GM06990 (cell line): ENCODE measurements at regions not wholly inside any gene's neighbourhood (a gene's known extent, or its start where the extent isn't known, plus 50 kb on each side); places are given as distances from the start of the nearest gene placed in this dataset.

Source experiments
- DNase-seq: peaks from one replicate; pipeline ENCODE4 v3.0.0-alpha.2; 2011; ENCODE audit not compliant: insufficient read length; ENCODE audit errors: extremely low read depth
- H3K27me3 ChIP-seq: replicated peaks from 2 replicates; pipeline ENCODE4 v1.6.0; 2011; ENCODE audit warnings: low read length; ENCODE audit not compliant: control insufficient read depth, insufficient read depth
- H3K36me3 ChIP-seq: 2 replicates; pipeline ENCODE4 v1.5.1; 2011; ENCODE audit warnings: low read length; ENCODE audit not compliant: control insufficient read depth, insufficient read depth
- H3K4me3 ChIP-seq: replicated peaks from 2 replicates; pipeline ENCODE4 v1.5.1; 2011; ENCODE audit warnings: low read depth, mild to moderate bottlenecking, control low read depth, low read length
- TF ChIP-seq, protein P1 (sequence below): IDR thresholded peaks from 2 replicates; pipeline ENCODE4 v1.5.1; 2011; ENCODE audit warnings: low read length, control low read depth, mild to moderate bottlenecking, inconsistent platforms; ENCODE audit not compliant: insufficient read depth, poor library complexity, severe bottlenecking

DNA sequence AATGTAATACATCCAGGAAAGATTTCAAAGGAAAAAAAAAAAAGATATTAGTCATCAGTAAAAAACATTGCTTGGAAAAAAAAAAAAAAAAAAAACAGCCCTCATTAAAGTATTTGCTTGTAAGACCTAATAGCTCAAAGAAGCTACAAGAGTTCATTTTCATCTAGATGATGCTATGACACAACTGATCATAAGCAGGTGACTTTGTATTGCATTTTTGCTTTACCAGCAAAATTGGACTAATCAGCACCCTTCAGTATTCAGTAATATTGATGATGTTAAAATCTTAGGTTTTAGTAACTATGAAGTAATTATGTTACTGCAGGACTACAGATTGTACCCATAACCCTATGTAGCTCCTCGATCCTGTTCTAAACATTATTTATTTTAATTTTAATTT, 214.7 kb upstream of the CADM2 start:
- TF ChIP-seq, protein P1, sequence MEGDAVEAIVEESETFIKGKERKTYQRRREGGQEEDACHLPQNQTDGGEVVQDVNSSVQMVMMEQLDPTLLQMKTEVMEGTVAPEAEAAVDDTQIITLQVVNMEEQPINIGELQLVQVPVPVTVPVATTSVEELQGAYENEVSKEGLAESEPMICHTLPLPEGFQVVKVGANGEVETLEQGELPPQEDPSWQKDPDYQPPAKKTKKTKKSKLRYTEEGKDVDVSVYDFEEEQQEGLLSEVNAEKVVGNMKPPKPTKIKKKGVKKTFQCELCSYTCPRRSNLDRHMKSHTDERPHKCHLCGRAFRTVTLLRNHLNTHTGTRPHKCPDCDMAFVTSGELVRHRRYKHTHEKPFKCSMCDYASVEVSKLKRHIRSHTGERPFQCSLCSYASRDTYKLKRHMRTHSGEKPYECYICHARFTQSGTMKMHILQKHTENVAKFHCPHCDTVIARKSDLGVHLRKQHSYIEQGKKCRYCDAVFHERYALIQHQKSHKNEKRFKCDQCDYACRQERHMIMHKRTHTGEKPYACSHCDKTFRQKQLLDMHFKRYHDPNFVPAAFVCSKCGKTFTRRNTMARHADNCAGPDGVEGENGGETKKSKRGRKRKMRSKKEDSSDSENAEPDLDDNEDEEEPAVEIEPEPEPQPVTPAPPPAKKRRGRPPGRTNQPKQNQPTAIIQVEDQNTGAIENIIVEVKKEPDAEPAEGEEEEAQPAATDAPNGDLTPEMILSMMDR, result no peak
- Histone ChIP-seq H3K4me3 (no peak overlapping the region), H3K36me3 (no peaks in the 10 kb centered on the region), H3K27me3 (no peaks in the 10 kb centered on the region)
- DNase-seq, result no peak

DNA sequence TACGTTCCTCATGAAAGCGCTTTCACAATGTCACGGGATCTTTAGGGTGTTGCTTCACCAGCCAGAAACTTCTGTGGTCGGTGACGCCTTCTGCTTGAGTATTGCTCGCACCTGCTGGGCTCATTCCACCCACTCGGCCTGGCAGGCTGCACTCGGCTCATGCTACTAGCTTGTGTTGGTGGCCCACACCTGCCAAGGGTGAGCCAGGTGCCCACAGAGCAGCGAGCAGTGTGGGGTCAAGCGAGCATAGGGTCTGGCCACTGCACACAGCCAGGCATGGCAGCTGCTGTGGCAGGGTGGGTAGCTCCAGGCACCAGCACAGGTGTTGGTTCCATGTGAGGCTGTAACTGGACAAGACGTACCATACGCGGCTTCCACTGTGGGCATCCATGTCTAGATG, 202.9 kb upstream of the CADM2 start:
- no peaks in the 10 kb centered on the region for H3K27me3 ChIP-seq
- no peak overlapping the region for H3K4me3 ChIP-seq
- DNase-seq, result no peak
- TF ChIP-seq, protein P1, result no peak
- no peaks in the 10 kb centered on the region for H3K36me3 ChIP-seq

DNA sequence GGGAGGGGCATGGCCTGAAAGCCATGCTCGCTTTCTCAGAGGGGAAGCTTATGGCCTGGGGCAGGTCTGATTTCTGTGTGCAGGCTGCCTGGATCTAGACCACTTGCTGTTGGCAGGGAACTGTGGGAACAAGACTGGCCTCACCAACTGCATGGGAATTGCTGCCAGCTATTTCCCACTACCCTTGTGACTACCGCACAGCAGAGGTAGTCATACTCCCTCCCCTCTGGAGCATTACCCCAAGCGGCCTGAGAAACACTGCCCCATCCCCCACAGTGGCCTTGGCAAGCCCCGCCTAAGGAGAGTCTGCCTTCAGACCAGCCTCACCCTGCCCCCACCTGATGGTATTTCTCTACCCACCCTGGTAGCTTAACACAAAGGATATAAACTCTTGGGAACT, 199.4 kb upstream of the CADM2 start:
- H3K27me3 ChIP-seq, result no peaks in the 10 kb centered on the region
- TF ChIP-seq, protein P1, result no peak
- DNase-seq, result no peak
- H3K36me3 ChIP-seq, result no peaks in the 10 kb centered on the region
- no peak overlapping the region for H3K4me3 ChIP-seq

DNA sequence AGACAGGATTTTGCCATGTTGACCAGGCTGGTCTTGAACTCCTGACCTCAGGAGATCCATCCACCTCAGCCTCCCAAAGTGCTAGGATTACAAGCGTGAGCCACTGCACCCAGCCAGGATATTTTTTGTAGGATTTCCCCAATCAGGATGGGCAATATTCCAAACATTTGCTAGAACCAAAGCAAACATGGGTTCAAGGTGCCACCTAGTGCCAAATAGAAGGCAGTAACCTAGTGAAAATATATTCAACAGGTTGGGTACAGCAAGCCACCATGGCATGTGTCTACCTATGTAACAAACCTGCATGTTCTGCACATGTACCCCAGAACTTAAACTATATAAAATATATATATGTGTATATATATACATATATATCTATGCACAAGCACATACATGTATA, 185.9 kb upstream of the CADM2 start:
- Histone ChIP-seq H3K36me3 (no peaks in the 10 kb centered on the region), H3K27me3 (no peaks in the 10 kb centered on the region), H3K4me3 (no peak overlapping the region)
- TF ChIP-seq, protein P1, result no peak
- no peak for DNase-seq

DNA sequence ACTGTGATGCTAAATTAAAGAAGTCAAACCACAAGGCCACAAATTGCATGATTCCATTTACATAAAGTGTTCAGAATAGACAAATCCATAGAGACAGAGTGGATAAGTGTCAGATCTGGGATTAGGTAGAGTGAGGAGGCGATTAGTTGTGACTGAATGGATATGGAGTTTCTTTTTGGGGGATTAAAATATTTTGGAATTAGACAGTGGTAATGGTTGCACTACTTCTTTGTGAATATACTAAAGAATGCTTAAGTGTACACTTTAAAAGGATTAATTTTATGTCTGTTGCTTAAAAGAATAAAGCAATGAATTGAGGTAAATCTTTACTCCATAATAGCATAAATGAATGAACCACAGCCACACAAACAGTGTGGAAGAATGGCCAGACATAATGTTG, 175.5 kb upstream of the CADM2 start:
- no peak for DNase-seq
- no peaks in the 10 kb centered on the region for H3K36me3 ChIP-seq
- H3K4me3 ChIP-seq, result no peak overlapping the region
- TF ChIP-seq, protein P1, result no peak
- H3K27me3 ChIP-seq, result no peaks in the 10 kb centered on the region

DNA sequence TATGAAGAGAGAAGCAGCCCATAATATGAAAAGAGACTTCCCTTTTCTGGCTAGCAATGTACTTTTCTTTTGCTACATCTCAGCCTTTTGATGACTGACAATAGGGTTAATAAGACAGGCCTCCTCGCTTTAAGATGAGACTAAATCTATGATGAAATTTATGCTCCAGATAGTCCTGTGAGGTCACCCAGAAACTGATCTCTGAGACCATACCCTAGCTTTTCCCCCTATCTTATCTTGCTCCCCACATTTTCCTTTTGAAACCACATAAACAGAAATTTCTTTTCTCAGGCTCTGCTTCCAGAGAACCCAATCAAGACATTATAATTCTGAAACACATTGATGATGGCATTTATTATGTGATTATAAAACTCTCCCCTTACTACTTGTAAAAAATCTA, 168.8 kb upstream of the CADM2 start:
- Histone ChIP-seq H3K4me3 (no peak overlapping the region), H3K27me3 (no peaks in the 10 kb centered on the region), H3K36me3 (no peaks in the 10 kb centered on the region)
- no peak for DNase-seq
- TF ChIP-seq, protein P1, result no peak
